ENCODE measurements at regions not wholly inside any gene's neighbourhood (a gene's known extent, or its start where the extent isn't known, plus 50 kb on each side); places are given as distances from the start of the nearest gene placed in this dataset.

GRCh38 chr14:30419037-30419436 lies 139.9 kb upstream of the G2E3 start:
- no peaks in the 10 kb centered on the region for H3K4me1 ChIP-seq (ENCODE audit: insufficient read depth, low read length, poor library complexity, severe bottlenecking)
- BruUV-seq (replicated peaks), result no TSS peak
- no peak overlapping the region for H3K4me3 ChIP-seq (ENCODE audit: low read depth, low read length, poor library complexity, severe bottlenecking)
- no peak overlapping the region for H3K27ac ChIP-seq (ENCODE audit: low read depth, low read length, poor library complexity, severe bottlenecking)
- peaks cover 39% of the 10 kb centered on the region for H3K27me3 ChIP-seq (replicated peaks; ENCODE audit: insufficient read depth, low read depth, low read length, poor library complexity)
- TF ChIP-seq, protein P1, sequence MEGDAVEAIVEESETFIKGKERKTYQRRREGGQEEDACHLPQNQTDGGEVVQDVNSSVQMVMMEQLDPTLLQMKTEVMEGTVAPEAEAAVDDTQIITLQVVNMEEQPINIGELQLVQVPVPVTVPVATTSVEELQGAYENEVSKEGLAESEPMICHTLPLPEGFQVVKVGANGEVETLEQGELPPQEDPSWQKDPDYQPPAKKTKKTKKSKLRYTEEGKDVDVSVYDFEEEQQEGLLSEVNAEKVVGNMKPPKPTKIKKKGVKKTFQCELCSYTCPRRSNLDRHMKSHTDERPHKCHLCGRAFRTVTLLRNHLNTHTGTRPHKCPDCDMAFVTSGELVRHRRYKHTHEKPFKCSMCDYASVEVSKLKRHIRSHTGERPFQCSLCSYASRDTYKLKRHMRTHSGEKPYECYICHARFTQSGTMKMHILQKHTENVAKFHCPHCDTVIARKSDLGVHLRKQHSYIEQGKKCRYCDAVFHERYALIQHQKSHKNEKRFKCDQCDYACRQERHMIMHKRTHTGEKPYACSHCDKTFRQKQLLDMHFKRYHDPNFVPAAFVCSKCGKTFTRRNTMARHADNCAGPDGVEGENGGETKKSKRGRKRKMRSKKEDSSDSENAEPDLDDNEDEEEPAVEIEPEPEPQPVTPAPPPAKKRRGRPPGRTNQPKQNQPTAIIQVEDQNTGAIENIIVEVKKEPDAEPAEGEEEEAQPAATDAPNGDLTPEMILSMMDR (conservative IDR thresholded peaks at IDR 0.05; ENCODE audit: low read depth, low read length), result no peak
- no peak for TF ChIP-seq EZH2 (IDR thresholded peaks at IDR 0.05; ENCODE audit: borderline replicate concordance, low read depth, low read length, poor library complexity, severe bottlenecking)
- no peak for DNase-seq (ENCODE audit: low spot score)
- CTCF ChIA-PET, result no interaction called here
- intact Hi-C loops (cut with micrococcal nuclease; ENCODE audit: unreplicated experiment), result no loop called here
- POLR2A ChIA-PET (ENCODE audit: low non-redundant PET), result no interaction called here
- no peaks in the 10 kb centered on the region for H3K9me3 ChIP-seq (ENCODE audit: low read depth, low read length, poor library complexity, severe bottlenecking)
- no peaks in the 10 kb centered on the region for H3K36me3 ChIP-seq (ENCODE audit: insufficient read depth, low read length, poor library complexity, severe bottlenecking)

GRCh38 chr14:30420515-30420914 lies 138.4 kb upstream of the G2E3 start:
- H3K4me1 ChIP-seq (ENCODE audit: insufficient read depth, low read length, poor library complexity, severe bottlenecking), result no peaks in the 10 kb centered on the region
- CTCF ChIA-PET, result no interaction called here
- DNase-seq (ENCODE audit: low spot score), result no peak
- TF ChIP-seq, protein P1 (conservative IDR thresholded peaks at IDR 0.05; ENCODE audit: low read depth, low read length), result no peak
- no peak for TF ChIP-seq EZH2 (IDR thresholded peaks at IDR 0.05; ENCODE audit: borderline replicate concordance, low read depth, low read length, poor library complexity, severe bottlenecking)
- POLR2A ChIA-PET (ENCODE audit: low non-redundant PET), result no interaction called here
- H3K9me3 ChIP-seq (ENCODE audit: low read depth, low read length, poor library complexity, severe bottlenecking), result no peaks in the 10 kb centered on the region
- no peaks in the 10 kb centered on the region for H3K36me3 ChIP-seq (ENCODE audit: insufficient read depth, low read length, poor library complexity, severe bottlenecking)
- H3K27ac ChIP-seq (ENCODE audit: low read depth, low read length, poor library complexity, severe bottlenecking), result no peak overlapping the region
- peaks cover 41% of the 10 kb centered on the region for H3K27me3 ChIP-seq (replicated peaks; ENCODE audit: insufficient read depth, low read depth, low read length, poor library complexity)
- intact Hi-C loops (cut with micrococcal nuclease; ENCODE audit: unreplicated experiment), result no loop called here
- no peak overlapping the region for H3K4me3 ChIP-seq (ENCODE audit: low read depth, low read length, poor library complexity, severe bottlenecking)
- BruUV-seq (replicated peaks), result no TSS peak

DNA sequence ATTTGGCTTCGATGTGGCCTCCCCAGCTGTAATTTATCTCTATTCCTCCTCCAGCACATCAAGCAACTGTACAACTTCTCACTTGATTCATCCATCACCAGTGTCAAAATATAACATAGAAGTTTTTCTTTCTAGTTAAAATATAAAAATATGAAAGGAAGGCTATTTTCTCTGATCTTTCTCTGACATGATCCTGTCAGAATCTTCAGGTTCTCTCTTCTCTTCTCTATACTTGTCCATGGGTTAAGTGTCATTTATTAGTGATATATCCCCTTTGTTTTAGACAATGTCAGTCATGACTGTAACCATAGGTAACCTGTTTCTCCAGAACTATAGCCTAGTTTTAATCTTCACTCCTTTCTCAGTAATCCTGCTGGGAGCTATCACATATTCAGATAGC lies 132.5 kb upstream of the G2E3 start:
- H3K4me3 ChIP-seq (ENCODE audit: low read depth, low read length, poor library complexity, severe bottlenecking), result no peak overlapping the region

More for the DNA sequence above, 132.5 kb upstream of the G2E3 start:
- Histone ChIP-seq H3K4me1 (ENCODE audit: insufficient read depth, low read length, poor library complexity, severe bottlenecking) (no peaks in the 10 kb centered on the region), H3K27ac (ENCODE audit: low read depth, low read length, poor library complexity, severe bottlenecking) (no peak overlapping the region), H3K36me3 (ENCODE audit: insufficient read depth, low read length, poor library complexity, severe bottlenecking) (no peaks in the 10 kb centered on the region), H3K9me3 (ENCODE audit: low read depth, low read length, poor library complexity, severe bottlenecking) (no peaks in the 10 kb centered on the region), H3K27me3 (replicated peaks; ENCODE audit: insufficient read depth, low read depth, low read length, poor library complexity) (peaks cover 34% of the 10 kb centered on the region)
- BruUV-seq (replicated peaks), result no TSS peak
- ChIA-PET CTCF (no interaction called here), POLR2A (ENCODE audit: low non-redundant PET) (no interaction called here)
- no peak for DNase-seq (ENCODE audit: low spot score)
- no peak for TF ChIP-seq EZH2 (IDR thresholded peaks at IDR 0.05; ENCODE audit: borderline replicate concordance, low read depth, low read length, poor library complexity, severe bottlenecking)
- TF ChIP-seq, protein P1 (conservative IDR thresholded peaks at IDR 0.05; ENCODE audit: low read depth, low read length), result no peak
- intact Hi-C loops (cut with micrococcal nuclease; ENCODE audit: unreplicated experiment), result no loop called here
